ENCODE measurements at regions not wholly inside any gene's neighbourhood (a gene's known extent, or its start where the extent isn't known, plus 50 kb on each side); places are given as distances from the start of the nearest gene placed in this dataset.

DNA sequence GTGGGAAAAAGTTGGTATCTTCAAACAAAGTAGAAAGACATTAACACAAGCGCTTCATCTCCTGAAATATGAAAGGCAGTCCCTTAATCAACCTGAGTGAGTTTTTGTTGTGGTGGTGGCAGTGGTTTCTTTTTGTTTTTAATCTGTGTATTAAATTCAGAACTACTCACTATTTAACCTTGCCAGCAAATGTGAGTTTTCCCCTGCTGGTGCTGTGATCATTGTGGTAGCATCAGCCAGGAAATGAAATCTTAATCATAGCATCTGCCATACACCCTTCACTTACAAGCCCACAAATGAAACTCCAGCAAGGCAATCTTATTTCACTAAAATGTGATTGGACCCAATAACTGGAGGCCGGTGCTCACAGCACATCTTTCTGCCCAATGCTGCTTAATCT is 229.7 kb downstream of the SHOX2 start:
- Histone ChIP-seq H3K36me3 (no peaks in the 10 kb centered on the region), H3K27ac (no peak overlapping the region), H3K4me1 (peaks cover 0 to 4% of the 10 kb centered on the region in 2 donors), H3K27me3 (no peaks in the 10 kb centered on the region), H3K9me3 (peaks cover 0 to 2% of the 10 kb centered on the region in 2 donors), H3K4me3 (no peak overlapping the region)
- TF ChIP-seq, protein P1, sequence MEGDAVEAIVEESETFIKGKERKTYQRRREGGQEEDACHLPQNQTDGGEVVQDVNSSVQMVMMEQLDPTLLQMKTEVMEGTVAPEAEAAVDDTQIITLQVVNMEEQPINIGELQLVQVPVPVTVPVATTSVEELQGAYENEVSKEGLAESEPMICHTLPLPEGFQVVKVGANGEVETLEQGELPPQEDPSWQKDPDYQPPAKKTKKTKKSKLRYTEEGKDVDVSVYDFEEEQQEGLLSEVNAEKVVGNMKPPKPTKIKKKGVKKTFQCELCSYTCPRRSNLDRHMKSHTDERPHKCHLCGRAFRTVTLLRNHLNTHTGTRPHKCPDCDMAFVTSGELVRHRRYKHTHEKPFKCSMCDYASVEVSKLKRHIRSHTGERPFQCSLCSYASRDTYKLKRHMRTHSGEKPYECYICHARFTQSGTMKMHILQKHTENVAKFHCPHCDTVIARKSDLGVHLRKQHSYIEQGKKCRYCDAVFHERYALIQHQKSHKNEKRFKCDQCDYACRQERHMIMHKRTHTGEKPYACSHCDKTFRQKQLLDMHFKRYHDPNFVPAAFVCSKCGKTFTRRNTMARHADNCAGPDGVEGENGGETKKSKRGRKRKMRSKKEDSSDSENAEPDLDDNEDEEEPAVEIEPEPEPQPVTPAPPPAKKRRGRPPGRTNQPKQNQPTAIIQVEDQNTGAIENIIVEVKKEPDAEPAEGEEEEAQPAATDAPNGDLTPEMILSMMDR (IDR thresholded peaks at IDR 0.05): no peak
- no peak for DNase-seq (ENCODE audit: low spot score)

DNA sequence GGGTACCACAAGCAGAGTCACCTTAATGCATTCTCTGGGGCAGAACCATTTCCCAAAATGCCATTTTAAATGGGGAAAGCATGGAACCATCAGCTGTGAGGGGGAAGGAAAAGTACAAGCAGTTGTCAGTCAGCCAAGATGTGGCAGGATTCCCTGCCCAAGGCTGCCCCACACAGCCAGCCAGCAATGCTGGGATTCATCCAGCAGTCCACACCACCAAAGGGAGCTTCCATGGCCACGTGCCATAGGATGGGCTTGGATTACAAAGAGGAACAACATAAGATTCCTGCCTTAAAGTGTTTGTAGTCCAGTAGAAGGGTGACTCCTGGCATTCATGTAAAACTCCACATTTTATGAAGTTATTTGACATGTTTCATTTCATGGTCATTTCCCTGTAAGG is 233.3 kb downstream of the SHOX2 start:
- H3K27ac ChIP-seq: no peak overlapping the region
- TF ChIP-seq, protein P1 (IDR thresholded peaks at IDR 0.05): no peak

GRCh38 chr3:157871838-157872460 is 234.3 kb downstream of the SHOX2 start:
- TF ChIP-seq, protein P1 (IDR thresholded peaks at IDR 0.05): no peak
- DNase-seq (ENCODE audit: low spot score): no peak
- H3K9me3 ChIP-seq: no peaks in the 10 kb centered on the region
- no peak overlapping the region for H3K4me3 ChIP-seq
- peaks cover 0 to 13% of the 10 kb centered on the region in 2 donors for H3K4me1 ChIP-seq
- no peak overlapping the region for H3K27ac ChIP-seq
- no peaks in the 10 kb centered on the region for H3K36me3 ChIP-seq
- no peaks in the 10 kb centered on the region for H3K27me3 ChIP-seq

More for the DNA sequence above, 233.3 kb downstream of the SHOX2 start:
- H3K36me3 ChIP-seq: no peaks in the 10 kb centered on the region
- no peaks in the 10 kb centered on the region for H3K27me3 ChIP-seq
- DNase-seq (ENCODE audit: low spot score): no peak
- H3K4me3 ChIP-seq: no peak overlapping the region
- H3K9me3 ChIP-seq: no peaks in the 10 kb centered on the region
- peaks cover 0 to 13% of the 10 kb centered on the region in 2 donors for H3K4me1 ChIP-seq

DNA sequence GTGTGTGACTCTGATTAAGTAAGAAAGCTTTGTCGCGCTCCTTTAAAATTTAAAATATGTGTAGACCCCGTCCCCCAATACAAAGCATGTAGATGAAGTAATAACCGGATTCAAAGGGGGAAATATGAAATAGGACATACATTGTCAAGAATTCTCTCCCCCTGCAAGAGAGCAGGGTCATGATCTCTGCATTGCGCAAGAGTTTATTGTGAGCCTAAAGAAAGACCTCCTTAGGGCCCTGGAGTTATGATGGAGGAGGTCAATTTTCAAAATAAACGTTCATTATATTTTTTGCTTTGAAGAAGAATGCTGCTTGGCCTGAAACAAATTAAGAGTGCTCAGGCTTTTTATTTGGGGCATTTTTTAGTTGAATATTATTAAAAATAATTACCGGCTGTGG is 235.0 kb downstream of the SHOX2 start:
- DNase-seq (ENCODE audit: low spot score): no peak
- TF ChIP-seq, protein P1 (IDR thresholded peaks at IDR 0.05): no peak
- Histone ChIP-seq H3K27ac (no peak overlapping the region), H3K9me3 (no peaks in the 10 kb centered on the region), H3K27me3 (no peaks in the 10 kb centered on the region), H3K36me3 (no peaks in the 10 kb centered on the region), H3K4me3 (no peak overlapping the region), H3K4me1 (peaks cover 0 to 13% of the 10 kb centered on the region in 2 donors)

DNA sequence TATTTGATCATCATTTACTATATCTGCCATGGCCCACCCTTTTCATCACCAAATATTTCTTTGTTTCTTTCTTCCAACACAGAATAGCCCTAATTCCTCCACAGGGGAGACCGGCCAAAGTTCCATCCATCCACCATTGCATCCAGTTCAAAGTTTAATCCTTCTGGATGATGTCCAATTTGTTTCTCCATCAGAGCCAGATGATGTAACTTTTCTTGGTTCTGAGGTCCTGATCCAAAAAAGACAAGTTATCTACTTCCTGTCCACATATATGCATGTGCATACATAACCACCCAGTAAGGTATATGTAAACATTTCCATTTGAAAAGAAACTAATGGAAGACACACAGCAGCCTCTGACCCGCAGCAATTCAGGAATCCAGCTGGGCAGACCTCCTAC is 237.3 kb downstream of the SHOX2 start:
- H3K27ac ChIP-seq: peak overlapping the region; percentile 51 to 57
- no peak overlapping the region for H3K4me3 ChIP-seq
- TF ChIP-seq, protein P1 (IDR thresholded peaks at IDR 0.05): no peak
- no peaks in the 10 kb centered on the region for H3K9me3 ChIP-seq
- H3K27me3 ChIP-seq: no peaks in the 10 kb centered on the region
- no peak for DNase-seq (ENCODE audit: low spot score)
- peaks cover 0 to 13% of the 10 kb centered on the region in 2 donors for H3K4me1 ChIP-seq
- no peaks in the 10 kb centered on the region for H3K36me3 ChIP-seq

GRCh38 chr3:157868196-157868595 is 238.0 kb downstream of the SHOX2 start:
- Histone ChIP-seq H3K36me3 (no peaks in the 10 kb centered on the region), H3K27ac (peak overlapping the region; percentile 52 to 57), H3K4me3 (no peak overlapping the region), H3K27me3 (no peaks in the 10 kb centered on the region), H3K4me1 (peaks cover 0 to 13% of the 10 kb centered on the region in 2 donors), H3K9me3 (no peaks in the 10 kb centered on the region)
- no peak for DNase-seq (ENCODE audit: low spot score)
- TF ChIP-seq, protein P1 (IDR thresholded peaks at IDR 0.05): no peak

Data from right atrium auricular region (tissue), 2 donors.